ENCODE measurements at regions not wholly inside any gene's neighbourhood (a gene's known extent, or its start where the extent isn't known, plus 50 kb on each side); places are given as distances from the start of the nearest gene placed in this dataset.

DNA sequence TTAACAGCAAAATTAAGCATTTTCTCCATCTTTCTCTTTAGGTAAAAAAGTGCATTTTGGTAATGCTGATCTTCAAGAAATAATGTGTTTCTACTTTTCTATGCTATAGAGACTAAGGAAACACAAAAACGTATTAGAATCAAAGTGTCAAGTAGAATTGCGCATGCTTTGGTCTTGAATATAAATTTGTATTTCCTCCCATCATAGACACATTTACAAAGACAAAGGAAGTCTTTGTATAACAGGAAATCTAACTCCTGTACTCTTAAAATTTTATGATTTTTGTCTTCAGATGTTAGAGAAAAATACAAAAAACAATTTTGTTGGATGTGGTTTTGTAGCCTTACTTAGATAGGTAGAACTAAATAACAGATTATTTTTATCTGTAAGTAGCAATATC is 1299.4 kb downstream of the NCAM2 start:
- no peak for DNase-seq (ENCODE audit: low read depth)
- no peak for TF ChIP-seq CTCF (IDR thresholded peaks at IDR 0.05; ENCODE audit: control insufficient read depth, insufficient read depth, low read depth, low read length, missing control alignments)
- no peak overlapping the region for H3K4me3 ChIP-seq (ENCODE audit: control insufficient read depth, low read depth, low read length)

GRCh38 chr21:22311741-22312462 is 1313.7 kb downstream of the NCAM2 start:
- H3K4me3 ChIP-seq (ENCODE audit: control insufficient read depth, low read depth, low read length): no peak overlapping the region
- no peak for DNase-seq (ENCODE audit: low read depth)
- TF ChIP-seq CTCF (IDR thresholded peaks at IDR 0.05; ENCODE audit: control insufficient read depth, insufficient read depth, low read depth, low read length, missing control alignments): no peak

DNA sequence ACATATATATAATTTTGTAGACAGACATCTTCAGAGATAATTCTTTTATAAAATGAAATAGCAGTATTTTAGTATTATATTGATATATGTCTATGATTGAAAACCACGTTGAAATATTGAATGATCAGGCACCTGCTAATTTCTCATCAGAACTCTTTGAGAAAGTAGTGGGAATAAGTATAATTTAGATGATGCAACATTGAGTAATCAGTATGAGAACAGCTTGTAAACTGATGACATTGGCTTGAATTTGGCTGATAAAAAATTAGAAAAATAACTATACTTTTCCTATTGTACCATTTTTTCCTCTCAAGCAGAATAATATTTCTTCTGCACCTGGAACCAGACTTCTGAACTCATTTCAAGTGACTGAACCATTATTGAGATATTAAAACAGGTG is 1316.8 kb downstream of the NCAM2 start:
- no peak for TF ChIP-seq CTCF (IDR thresholded peaks at IDR 0.05; ENCODE audit: control insufficient read depth, insufficient read depth, low read depth, low read length, missing control alignments)
- no peak for DNase-seq (ENCODE audit: low read depth)
- H3K4me3 ChIP-seq (ENCODE audit: control insufficient read depth, low read depth, low read length): no peak overlapping the region

- H3K4me3 ChIP-seq (ENCODE audit: control insufficient read depth, low read depth, low read length): no peak overlapping the region
- TF ChIP-seq CTCF (IDR thresholded peaks at IDR 0.05; ENCODE audit: control insufficient read depth, insufficient read depth, low read depth, low read length, missing control alignments): no peak
- no peak for DNase-seq (ENCODE audit: low read depth)
These were observed 1321.2 kb downstream of the NCAM2 start for GRCh38 chr21:22319435-22319834.

GRCh38 chr21:22342889-22343288 is 1344.7 kb downstream of the NCAM2 start:
- TF ChIP-seq CTCF (IDR thresholded peaks at IDR 0.05; ENCODE audit: control insufficient read depth, insufficient read depth, low read depth, low read length, missing control alignments): no peak
- DNase-seq (ENCODE audit: low read depth): no peak
- no peak overlapping the region for H3K4me3 ChIP-seq (ENCODE audit: control insufficient read depth, low read depth, low read length)

DNA sequence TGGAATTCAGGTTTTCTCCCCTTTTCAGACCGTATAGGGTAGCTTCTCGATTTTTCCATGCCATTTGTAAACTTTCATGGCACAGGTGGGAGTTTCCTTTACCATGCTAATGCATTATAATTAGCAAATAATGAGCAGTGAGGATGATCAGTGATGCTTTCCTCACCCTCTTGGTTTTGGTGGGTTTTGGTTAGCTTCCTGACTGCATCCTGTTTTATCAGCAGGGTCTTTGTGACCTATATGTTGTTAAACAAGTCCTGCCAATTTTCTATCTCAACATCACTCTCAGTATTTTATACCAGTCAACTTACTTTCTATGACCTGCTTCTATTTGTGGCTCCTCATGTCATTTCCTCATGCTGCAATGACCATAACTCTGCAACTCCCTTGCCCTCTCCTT is 1345.1 kb downstream of the NCAM2 start:
- H3K4me3 ChIP-seq (ENCODE audit: control insufficient read depth, low read depth, low read length): no peak overlapping the region
- DNase-seq (ENCODE audit: low read depth): no peak
- no peak for TF ChIP-seq CTCF (IDR thresholded peaks at IDR 0.05; ENCODE audit: control insufficient read depth, insufficient read depth, low read depth, low read length, missing control alignments)
